WERI-Rb-1 (cell line): ENCODE measurements at regions not wholly inside any gene's neighbourhood (a gene's known extent, or its start where the extent isn't known, plus 50 kb on each side); places are given as distances from the start of the nearest gene placed in this dataset.
A peak's percentile ranks its signal among the peaks of the same experiment; 100 is the strongest.
"Not testable (repeated sequence)": the region's sequence is repeated elsewhere in the genome, so short reads cannot be mapped to it uniquely, and the experiment has no call there.

Source experiments
- DNase-seq: peaks from one replicate; pipeline ENCODE4 v3.0.0-alpha.2; 2020
- H3K27ac ChIP-seq: fragments of 250-450 bp; sonication (Bioruptor Pico); 2 replicates; pipeline ENCODE4 v1.5.1; 2020; ENCODE audit warnings: mild to moderate bottlenecking, moderate library complexity
- H3K27me3 ChIP-seq: fragments of 250-450 bp; sonication (Bioruptor Pico); 2 replicates; pipeline ENCODE4 v1.5.1; 2021; ENCODE audit warnings: mild to moderate bottlenecking, low read depth, moderate library complexity; ENCODE audit not compliant: insufficient read depth, severe bottlenecking
- H3K36me3 ChIP-seq: fragments of 250-450 bp; sonication (Bioruptor Pico); 2 replicates; pipeline ENCODE4 v1.5.1; 2020; ENCODE audit warnings: mild to moderate bottlenecking, moderate library complexity
- H3K4me3 ChIP-seq: 2 replicates; pipeline ENCODE4 v1.5.1; 2011; ENCODE audit warnings: low read depth, mild to moderate bottlenecking, control low read depth, low read length
- H3K9me3 ChIP-seq: fragments of 250-450 bp; sonication (Bioruptor Pico); 2 replicates; pipeline ENCODE4 v1.5.1; 2021; ENCODE audit warnings: mild to moderate bottlenecking, moderate library complexity; ENCODE audit not compliant: severe bottlenecking
- TF ChIP-seq, protein P1 (sequence below): IDR thresholded peaks from 2 replicates; pipeline ENCODE4 v1.5.1; 2011; ENCODE audit warnings: low read depth, mild to moderate bottlenecking, control low read depth, inconsistent platforms, low read length

DNA sequence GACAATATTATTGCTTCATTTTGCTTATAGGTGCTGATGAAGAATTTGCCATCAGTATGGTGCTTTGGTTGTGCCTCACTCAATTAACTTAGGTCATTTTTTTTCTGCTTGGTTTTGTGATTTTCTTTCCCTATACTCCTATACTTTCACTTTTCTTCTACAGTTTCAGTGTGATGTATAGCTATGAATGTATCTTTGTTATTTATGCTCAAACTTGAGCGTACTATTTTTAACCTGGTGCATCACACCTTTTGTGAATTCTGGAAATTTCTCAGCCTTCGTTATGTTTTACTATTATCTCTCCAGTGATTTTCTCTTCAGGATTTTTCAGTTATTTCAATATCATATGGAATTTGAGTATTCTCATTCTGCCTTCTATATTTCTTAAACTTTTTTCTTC is 2035.3 kb upstream of the LRRTM1 start:
- no peak for DNase-seq
- Histone ChIP-seq H3K27ac (no peak overlapping the region), H3K9me3 (no peaks in the 10 kb centered on the region), H3K36me3 (no peaks in the 10 kb centered on the region), H3K27me3 (no peaks in the 10 kb centered on the region), H3K4me3 (no peak overlapping the region)
- TF ChIP-seq, protein P1, sequence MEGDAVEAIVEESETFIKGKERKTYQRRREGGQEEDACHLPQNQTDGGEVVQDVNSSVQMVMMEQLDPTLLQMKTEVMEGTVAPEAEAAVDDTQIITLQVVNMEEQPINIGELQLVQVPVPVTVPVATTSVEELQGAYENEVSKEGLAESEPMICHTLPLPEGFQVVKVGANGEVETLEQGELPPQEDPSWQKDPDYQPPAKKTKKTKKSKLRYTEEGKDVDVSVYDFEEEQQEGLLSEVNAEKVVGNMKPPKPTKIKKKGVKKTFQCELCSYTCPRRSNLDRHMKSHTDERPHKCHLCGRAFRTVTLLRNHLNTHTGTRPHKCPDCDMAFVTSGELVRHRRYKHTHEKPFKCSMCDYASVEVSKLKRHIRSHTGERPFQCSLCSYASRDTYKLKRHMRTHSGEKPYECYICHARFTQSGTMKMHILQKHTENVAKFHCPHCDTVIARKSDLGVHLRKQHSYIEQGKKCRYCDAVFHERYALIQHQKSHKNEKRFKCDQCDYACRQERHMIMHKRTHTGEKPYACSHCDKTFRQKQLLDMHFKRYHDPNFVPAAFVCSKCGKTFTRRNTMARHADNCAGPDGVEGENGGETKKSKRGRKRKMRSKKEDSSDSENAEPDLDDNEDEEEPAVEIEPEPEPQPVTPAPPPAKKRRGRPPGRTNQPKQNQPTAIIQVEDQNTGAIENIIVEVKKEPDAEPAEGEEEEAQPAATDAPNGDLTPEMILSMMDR: no peak

DNA sequence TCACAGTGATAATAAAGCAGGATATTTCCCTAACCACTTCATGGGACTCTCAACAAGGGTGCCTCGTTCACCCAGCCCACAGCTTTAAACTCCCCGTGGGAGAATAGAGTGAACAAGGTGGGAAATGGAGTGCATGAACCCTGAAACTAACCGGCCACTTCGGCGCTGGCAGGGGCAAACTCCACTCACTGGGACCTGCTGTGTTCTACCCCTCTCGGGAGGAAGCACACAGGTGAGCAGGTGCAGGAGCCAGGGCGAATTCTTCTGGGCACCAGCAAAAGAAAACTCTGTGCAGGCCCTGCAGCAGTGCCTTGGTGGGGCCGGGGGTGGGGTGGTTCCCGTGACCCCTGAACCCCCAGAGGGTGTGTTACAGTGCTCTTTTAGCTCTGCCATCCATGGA is 2029.1 kb upstream of the LRRTM1 start:
- Histone ChIP-seq H3K27ac (no peak overlapping the region), H3K36me3 (no peaks in the 10 kb centered on the region), H3K27me3 (no peaks in the 10 kb centered on the region), H3K4me3 (no peak overlapping the region), H3K9me3 (no peaks in the 10 kb centered on the region)
- TF ChIP-seq, protein P1: no peak
- DNase-seq: no peak

DNA sequence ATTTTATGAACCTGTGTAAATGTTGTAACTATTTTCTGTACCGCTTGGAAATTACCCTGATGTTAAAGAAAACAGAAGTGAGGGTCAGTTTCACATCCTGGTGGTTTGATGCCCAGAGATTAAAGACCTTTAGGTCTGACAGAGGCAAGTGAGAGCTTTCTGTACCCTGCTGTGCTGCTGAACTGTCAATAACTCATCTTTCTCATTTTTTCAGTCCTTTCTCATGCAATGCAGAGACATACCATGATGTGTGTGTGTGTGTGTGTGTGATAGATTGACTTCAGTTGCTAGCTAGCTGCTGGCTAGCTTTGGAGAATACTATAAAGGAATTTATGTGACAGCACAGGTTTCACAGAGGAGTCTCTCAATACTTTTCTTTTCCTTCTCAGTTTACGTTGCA is 2025.6 kb upstream of the LRRTM1 start:
- TF ChIP-seq, protein P1: no peak
- H3K27me3 ChIP-seq: no peaks in the 10 kb centered on the region
- H3K4me3 ChIP-seq: no peak overlapping the region
- no peak for DNase-seq
- peak overlapping the region; percentile 27 for H3K27ac ChIP-seq
- no peaks in the 10 kb centered on the region for H3K9me3 ChIP-seq
- no peaks in the 10 kb centered on the region for H3K36me3 ChIP-seq

DNA sequence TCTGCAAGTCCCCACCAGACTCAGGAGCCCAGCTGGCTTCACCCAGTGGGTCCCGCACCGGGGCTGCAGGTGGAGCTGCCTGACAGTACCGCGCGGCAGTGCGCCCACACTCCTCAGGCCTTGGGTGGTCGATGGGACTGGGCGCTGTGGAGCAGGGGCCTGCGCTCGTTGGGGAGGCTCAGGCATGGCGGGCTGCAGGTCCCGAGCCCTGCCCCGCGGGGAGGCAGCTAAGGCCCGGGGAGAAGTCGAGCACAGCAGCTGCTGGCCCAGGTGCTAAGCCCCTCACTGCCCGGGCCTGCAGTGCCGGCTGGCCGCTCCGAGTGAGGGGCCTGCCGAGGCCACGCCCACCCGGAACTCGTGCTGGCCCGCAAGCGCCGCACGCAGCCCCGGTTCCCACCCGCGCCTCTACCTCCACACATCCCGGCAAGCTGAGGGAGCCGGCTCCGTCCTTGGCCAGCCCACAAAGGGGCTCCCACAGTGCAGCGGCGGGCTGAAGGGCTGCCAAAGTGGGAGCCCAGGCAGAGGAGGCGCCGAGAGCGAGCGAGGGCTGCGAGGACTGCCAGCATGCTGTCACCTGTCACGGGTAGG is 2021.7 kb upstream of the LRRTM1 start:
- not testable (repeated sequence) for H3K27me3 ChIP-seq, H3K36me3 ChIP-seq, H3K27ac ChIP-seq, H3K9me3 ChIP-seq, DNase-seq, H3K4me3 ChIP-seq

DNA sequence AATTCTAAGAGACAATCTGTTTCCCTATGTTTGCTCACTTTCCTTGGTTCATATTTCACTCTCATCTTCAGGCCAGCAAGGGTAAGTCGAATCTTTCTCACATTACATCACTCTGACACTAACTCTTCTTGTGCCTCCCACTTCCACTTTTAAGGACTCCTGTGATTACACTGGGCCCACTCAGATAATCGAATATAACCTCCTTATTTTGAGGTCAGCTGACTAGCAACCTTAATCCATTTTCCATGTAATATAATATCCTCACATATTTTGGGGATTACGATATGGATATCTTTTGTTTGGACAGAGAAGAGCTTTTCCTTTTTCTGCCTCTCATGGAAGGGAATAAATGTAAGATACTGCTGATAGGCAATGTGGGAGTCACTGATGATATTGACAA is 2015.7 kb upstream of the LRRTM1 start:
- DNase-seq: no peak
- no peaks in the 10 kb centered on the region for H3K36me3 ChIP-seq
- H3K4me3 ChIP-seq: no peak overlapping the region
- no peak overlapping the region for H3K27ac ChIP-seq
- TF ChIP-seq, protein P1: no peak
- H3K9me3 ChIP-seq: no peaks in the 10 kb centered on the region
- no peaks in the 10 kb centered on the region for H3K27me3 ChIP-seq

DNA sequence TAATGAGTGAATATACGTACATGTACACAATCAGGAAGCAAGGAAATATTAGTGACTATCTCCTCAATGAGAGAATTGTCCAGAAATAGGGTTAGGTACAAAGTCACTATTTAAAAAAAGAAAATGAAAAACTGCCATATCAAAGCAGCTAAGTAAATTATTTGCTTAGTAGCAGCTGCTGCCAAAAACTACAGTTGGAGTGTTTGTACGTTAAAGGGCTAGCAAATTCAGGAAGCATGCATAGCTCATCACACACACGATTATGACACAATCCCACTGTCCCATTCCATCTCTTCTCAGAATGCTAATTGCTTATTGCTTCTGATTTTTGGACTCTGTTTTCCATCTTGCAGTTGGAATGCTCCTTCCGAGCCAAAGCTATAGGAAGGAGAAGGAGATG is 2012.5 kb upstream of the LRRTM1 start:
- Histone ChIP-seq H3K27me3 (no peaks in the 10 kb centered on the region), H3K36me3 (no peaks in the 10 kb centered on the region), H3K9me3 (no peaks in the 10 kb centered on the region), H3K27ac (no peak overlapping the region), H3K4me3 (no peak overlapping the region)
- DNase-seq: no peak
- TF ChIP-seq, protein P1: no peak
